Tibial nerve (tissue), 4 donors: ENCODE measurements at regions not wholly inside any gene's neighbourhood (a gene's known extent, or its start where the extent isn't known, plus 50 kb on each side); places are given as distances from the start of the nearest gene placed in this dataset.
"Not testable (repeated sequence)": the region's sequence is repeated elsewhere in the genome, so short reads cannot be mapped to it uniquely, and the experiment has no call there.

Experiments used
- EP300 ChIP-seq, 2 donors: sonication (generic); formaldehyde crosslinking; IDR thresholded peaks; one replicate each; pipeline ENCODE4 v1.6.1; 2017; ENCODE audit warnings: antibody characterized with exemption in 2 of 2, mild to moderate bottlenecking in 1 of 2
- TF ChIP-seq, protein P1 (sequence below), 5 experiments: fragments of 200-600 bp in 3 of 5; fragments of 450-650 bp in 2 of 5; sonication (generic) in 3 of 5; IDR thresholded peaks; one replicate each; pipeline ENCODE4 v1.5.1; 2016 to 2019; ENCODE audit warnings: antibody characterized with exemption in 5 of 5, mild to moderate bottlenecking in 3 of 5, moderate library complexity in 2 of 5

DNA sequence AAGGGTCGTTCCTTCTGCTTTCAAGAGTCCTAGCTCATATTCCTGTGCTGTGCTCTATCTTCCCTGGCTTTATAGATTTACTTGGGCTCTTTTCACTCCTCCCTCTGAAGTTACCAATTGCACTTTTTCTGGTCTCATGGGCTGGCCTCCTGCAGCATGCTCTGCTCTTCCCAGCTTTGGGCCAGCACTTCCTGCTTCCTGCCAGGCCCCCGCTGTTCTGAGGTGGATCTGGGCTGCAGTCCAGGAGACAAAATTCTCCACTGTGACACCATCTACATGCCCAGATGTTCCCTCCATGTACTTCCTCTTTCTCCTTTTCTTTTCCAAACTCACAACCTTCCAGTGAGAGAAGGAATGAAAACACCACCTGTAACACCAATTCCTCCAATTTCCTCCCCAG lies 145.2 kb upstream of the PLGLB2 start:
- TF ChIP-seq, protein P1, sequence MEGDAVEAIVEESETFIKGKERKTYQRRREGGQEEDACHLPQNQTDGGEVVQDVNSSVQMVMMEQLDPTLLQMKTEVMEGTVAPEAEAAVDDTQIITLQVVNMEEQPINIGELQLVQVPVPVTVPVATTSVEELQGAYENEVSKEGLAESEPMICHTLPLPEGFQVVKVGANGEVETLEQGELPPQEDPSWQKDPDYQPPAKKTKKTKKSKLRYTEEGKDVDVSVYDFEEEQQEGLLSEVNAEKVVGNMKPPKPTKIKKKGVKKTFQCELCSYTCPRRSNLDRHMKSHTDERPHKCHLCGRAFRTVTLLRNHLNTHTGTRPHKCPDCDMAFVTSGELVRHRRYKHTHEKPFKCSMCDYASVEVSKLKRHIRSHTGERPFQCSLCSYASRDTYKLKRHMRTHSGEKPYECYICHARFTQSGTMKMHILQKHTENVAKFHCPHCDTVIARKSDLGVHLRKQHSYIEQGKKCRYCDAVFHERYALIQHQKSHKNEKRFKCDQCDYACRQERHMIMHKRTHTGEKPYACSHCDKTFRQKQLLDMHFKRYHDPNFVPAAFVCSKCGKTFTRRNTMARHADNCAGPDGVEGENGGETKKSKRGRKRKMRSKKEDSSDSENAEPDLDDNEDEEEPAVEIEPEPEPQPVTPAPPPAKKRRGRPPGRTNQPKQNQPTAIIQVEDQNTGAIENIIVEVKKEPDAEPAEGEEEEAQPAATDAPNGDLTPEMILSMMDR (IDR thresholded peaks at IDR 0.05) = not testable (repeated sequence)
- not testable (repeated sequence) for TF ChIP-seq EP300 (IDR thresholded peaks at IDR 0.05)
